ENCODE measurements at regions not wholly inside any gene's neighbourhood (a gene's known extent, or its start where the extent isn't known, plus 50 kb on each side); places are given as distances from the start of the nearest gene placed in this dataset.

DNA sequence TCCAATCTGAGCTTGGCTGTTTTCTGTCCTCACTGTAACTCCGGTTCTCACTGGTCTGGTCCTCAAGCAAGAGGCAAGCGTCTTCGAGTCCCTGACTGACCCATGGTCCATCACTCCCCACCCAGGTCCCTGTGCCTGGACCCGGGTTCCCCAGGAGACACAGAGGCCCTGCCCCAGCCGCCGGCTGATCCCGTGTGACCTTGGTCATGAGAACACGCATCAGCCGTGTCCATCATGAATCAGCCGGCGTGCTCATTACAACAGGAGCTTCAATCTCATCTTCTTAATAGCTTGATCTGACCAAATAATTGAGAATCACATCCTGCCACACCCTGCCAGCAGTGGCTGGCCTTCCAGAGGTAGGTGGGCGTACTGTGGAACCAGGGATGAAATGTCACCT lies 545.1 kb downstream of the BRD1 start:
- no peak overlapping the region for H3K4me3 ChIP-seq (ENCODE audit: low read depth, low read length)
- no peak for DNase-seq (ENCODE audit: low read depth)

DNA sequence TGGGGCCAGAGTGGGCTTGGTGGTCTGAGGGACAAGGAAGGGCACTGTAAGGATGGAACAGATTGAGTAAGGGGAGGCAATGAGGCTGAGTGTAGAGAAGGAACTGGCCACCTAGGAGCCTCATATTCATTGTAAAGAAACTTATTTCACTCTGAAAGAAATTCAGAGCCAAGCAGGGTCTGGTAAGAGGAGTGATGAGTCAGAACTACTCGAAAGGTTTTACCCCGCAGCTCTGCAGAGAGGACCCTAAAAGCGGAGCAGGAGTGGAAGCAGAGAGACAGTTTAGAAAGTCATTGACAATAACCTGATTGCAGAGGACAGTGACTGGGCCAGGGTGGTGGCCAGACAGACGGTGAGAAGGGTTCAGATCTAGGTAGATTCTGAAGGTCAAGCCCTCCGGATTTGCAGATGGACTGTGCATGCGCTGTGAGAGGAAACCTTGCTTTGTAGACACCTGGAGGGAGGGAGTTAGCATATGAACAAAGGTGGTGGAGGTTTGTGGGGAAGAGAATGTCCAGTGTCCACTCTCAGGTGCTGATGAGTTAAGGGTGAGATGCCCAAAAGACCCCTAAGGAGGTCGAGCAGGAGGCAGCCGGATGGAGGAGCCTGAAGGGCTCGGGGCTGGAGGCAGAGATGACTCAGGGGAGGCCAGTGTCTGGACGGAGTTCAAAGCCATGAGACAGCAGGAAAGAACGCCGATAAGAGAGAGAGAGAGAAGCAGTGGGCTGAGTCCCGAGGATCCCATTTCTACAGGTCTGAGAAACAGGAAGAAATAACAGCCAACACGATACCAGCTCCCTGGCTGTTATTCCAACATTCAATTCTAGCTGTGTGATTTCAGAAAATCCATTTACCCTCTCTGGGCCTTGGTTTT lies 546.0 kb downstream of the BRD1 start:
- TF ChIP-seq POLR2A (IDR thresholded peaks at IDR 0.05; ENCODE audit: extremely low read depth, insufficient read length) (no peak), MYC (IDR thresholded peaks at IDR 0.05; ENCODE audit: low read depth, low read length) (no peak)
- no peak overlapping the region for H3K4me3 ChIP-seq (ENCODE audit: low read depth, low read length)
- DNase-seq (ENCODE audit: low read depth) = no peak

More for the DNA sequence above, 545.1 kb downstream of the BRD1 start:
- TF ChIP-seq, protein P1, sequence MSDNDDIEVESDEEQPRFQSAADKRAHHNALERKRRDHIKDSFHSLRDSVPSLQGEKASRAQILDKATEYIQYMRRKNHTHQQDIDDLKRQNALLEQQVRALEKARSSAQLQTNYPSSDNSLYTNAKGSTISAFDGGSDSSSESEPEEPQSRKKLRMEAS (IDR thresholded peaks at IDR 0.05; ENCODE audit: low read depth, low read length) = no peak
- TF ChIP-seq MYC (IDR thresholded peaks at IDR 0.05; ENCODE audit: low read depth, low read length) (no peak), POLR2A (IDR thresholded peaks at IDR 0.05; ENCODE audit: extremely low read depth, insufficient read length) (no peak)
- TF ChIP-seq, protein P2, sequence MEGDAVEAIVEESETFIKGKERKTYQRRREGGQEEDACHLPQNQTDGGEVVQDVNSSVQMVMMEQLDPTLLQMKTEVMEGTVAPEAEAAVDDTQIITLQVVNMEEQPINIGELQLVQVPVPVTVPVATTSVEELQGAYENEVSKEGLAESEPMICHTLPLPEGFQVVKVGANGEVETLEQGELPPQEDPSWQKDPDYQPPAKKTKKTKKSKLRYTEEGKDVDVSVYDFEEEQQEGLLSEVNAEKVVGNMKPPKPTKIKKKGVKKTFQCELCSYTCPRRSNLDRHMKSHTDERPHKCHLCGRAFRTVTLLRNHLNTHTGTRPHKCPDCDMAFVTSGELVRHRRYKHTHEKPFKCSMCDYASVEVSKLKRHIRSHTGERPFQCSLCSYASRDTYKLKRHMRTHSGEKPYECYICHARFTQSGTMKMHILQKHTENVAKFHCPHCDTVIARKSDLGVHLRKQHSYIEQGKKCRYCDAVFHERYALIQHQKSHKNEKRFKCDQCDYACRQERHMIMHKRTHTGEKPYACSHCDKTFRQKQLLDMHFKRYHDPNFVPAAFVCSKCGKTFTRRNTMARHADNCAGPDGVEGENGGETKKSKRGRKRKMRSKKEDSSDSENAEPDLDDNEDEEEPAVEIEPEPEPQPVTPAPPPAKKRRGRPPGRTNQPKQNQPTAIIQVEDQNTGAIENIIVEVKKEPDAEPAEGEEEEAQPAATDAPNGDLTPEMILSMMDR (IDR thresholded peaks at IDR 0.05; ENCODE audit: low read depth, low read length) = no peak

DNA sequence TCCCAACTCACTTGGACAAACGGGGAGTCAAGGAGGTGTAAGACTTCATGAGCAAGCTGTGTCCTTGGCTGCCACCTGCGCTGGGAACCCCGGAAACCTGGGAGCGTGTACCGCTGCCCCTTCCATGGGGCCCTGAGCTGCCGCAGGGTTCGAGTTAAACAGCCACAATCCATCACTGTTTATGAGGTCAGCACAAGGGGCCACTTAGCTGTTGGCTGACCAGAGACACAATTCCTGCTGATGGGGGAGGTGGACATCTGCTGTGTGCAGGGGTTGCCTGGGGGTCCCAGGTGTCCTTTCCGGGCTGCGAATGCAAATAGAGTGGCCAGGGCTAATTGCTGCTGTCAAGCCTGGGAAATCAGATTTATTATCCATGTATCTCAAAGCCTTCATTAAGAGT lies 549.3 kb downstream of the BRD1 start:
- TF ChIP-seq POLR2A (IDR thresholded peaks at IDR 0.05; ENCODE audit: extremely low read depth, insufficient read length) (no peak), MYC (IDR thresholded peaks at IDR 0.05; ENCODE audit: low read depth, low read length) (no peak)
- TF ChIP-seq, protein P1 (IDR thresholded peaks at IDR 0.05; ENCODE audit: low read depth, low read length) = no peak
- TF ChIP-seq, protein P2 (IDR thresholded peaks at IDR 0.05; ENCODE audit: low read depth, low read length) = no peak
- no peak for DNase-seq (ENCODE audit: low read depth)
- no peak overlapping the region for H3K4me3 ChIP-seq (ENCODE audit: low read depth, low read length)

DNA sequence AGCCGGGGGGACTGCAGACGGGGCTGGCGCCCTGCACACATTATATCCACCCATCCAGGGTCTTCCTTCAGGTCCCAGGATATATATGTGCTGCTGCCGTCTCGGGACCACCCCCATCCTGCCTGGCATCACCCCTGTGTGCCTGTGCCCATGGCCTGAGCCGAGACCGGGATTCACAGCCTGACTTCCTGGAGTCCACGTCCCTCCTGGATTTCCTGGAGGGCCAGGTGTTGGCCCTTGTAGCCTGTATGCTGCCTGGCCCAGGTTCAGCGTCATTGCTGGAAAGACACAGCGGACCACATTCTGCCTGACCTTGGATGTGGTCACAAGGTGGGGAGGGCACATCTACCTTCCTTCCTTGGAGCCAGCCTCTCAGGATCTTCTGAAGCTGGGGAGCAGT lies 551.1 kb downstream of the BRD1 start:
- no peak for DNase-seq (ENCODE audit: low read depth)
- TF ChIP-seq MYC (IDR thresholded peaks at IDR 0.05; ENCODE audit: low read depth, low read length) (no peak), POLR2A (IDR thresholded peaks at IDR 0.05; ENCODE audit: extremely low read depth, insufficient read length) (no peak)
- TF ChIP-seq, protein P1 (IDR thresholded peaks at IDR 0.05; ENCODE audit: low read depth, low read length) = no peak
- TF ChIP-seq, protein P2 (IDR thresholded peaks at IDR 0.05; ENCODE audit: low read depth, low read length) = no peak
- no peak overlapping the region for H3K4me3 ChIP-seq (ENCODE audit: low read depth, low read length)

DNA sequence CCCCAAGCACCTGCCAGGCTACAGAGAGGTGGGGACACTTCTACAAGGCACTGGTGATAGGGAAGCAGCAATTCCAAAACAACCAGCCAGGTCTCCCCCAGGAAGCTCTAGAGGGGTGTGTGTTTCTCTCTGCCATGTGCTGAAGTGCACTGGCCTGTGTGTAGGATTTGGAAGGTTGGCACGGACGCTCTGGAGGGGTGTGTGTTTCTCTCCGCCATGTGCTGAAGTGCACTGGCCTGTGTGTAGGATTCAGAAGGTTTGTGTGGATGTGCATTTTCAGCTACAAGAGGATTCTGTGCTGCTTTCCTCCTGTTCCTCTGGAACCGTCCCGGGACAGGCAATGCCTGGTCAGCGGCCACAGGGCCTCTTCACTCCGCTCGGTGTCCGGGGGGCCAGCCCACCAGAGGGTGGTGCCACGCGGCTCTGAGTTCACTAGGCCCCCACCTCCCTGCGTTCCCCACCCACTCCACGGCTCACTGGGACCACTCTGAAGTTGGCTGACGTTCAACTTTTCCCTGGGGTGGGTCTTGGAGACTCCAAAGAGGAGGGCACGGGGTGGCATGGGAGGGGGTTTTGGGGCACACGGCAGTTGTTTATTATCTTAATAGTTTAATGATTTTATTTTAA lies 552.8 kb downstream of the BRD1 start:
- DNase-seq (ENCODE audit: low read depth) = no peak
- H3K4me3 ChIP-seq (ENCODE audit: low read depth, low read length) = no peak overlapping the region
- TF ChIP-seq MYC (IDR thresholded peaks at IDR 0.05; ENCODE audit: low read depth, low read length) = no peak
- no peak for TF ChIP-seq POLR2A (IDR thresholded peaks at IDR 0.05; ENCODE audit: extremely low read depth, insufficient read length)
- TF ChIP-seq, protein P2 (IDR thresholded peaks at IDR 0.05; ENCODE audit: low read depth, low read length) = no peak
- TF ChIP-seq, protein P1 (IDR thresholded peaks at IDR 0.05; ENCODE audit: low read depth, low read length) = no peak

- no peak overlapping the region for H3K4me3 ChIP-seq (ENCODE audit: low read depth, low read length)
- DNase-seq (ENCODE audit: low read depth) = no peak
- TF ChIP-seq, protein P2 (IDR thresholded peaks at IDR 0.05; ENCODE audit: low read depth, low read length) = no peak
- TF ChIP-seq, protein P1 (IDR thresholded peaks at IDR 0.05; ENCODE audit: low read depth, low read length) = no peak
- TF ChIP-seq POLR2A (IDR thresholded peaks at IDR 0.05; ENCODE audit: extremely low read depth, insufficient read length) (no peak), MYC (IDR thresholded peaks at IDR 0.05; ENCODE audit: low read depth, low read length) (no peak)
Measured at GRCh38 chr22:49272546-49273125, 555.0 kb downstream of the BRD1 start.

All from NB4 (cell line).